IMR-90 (cell line): ENCODE measurements at regions not wholly inside any gene's neighbourhood (a gene's known extent, or its start where the extent isn't known, plus 50 kb on each side); places are given as distances from the start of the nearest gene placed in this dataset.

Experiments used
- ATAC-seq: fragments of 200-7000 bp; cut with Tn5 transposase; 2 replicates; pipeline ENCODE4 v1.9.1; 2020; ENCODE audit warnings: low read depth, mild to moderate bottlenecking, moderate library complexity
- BruUV-seq: library from RNA; stranded (reverse); fragments of 400-500 nt; replicated peaks from 2 replicates; lab custom pipeline; 2021; lab: Mats Ljungman, UMichigan
- CTCF ChIA-PET: fragments of 300-600 bp; formaldehyde crosslinking; extraction: SDS; loops from one replicate; lab custom pipeline; 2021; ENCODE audit warnings: antibody characterized with exemption; lab: Yijun Ruan, JAX
- POLR2A ChIA-PET: fragments of 300-600 bp; sonication (Branson Sonifier 250); formaldehyde crosslinking; loops from one replicate; lab custom pipeline; 2022; ENCODE audit warnings: antibody characterized with exemption; ENCODE audit not compliant: unreplicated experiment; lab: Charles Lee
- DNase-seq: peaks from one replicate; pipeline ENCODE4 v3.0.0; 2013
- H2AFZ ChIP-seq: replicated peaks from 2 replicates; pipeline ENCODE3; 2013; ENCODE audit warnings: low read length, mild to moderate bottlenecking; ENCODE audit not compliant: poor library complexity
- H2AK5ac ChIP-seq: 2 replicates; pipeline ENCODE4 v1.6.1; 2013; ENCODE audit warnings: low read depth, low read length, inconsistent platforms
- H2AK9ac ChIP-seq: replicated peaks from 2 replicates; pipeline ENCODE3; 2013; ENCODE audit warnings: mild to moderate bottlenecking, low read depth, low read length, moderate library complexity; ENCODE audit not compliant: poor library complexity
- H2BK120ac ChIP-seq: 2 replicates; pipeline ENCODE4 v1.6.1; 2013; ENCODE audit warnings: low read depth, low read length, inconsistent platforms
- H2BK15ac ChIP-seq: 3 replicates; pipeline ENCODE4 v1.6.1; 2013; ENCODE audit warnings: low read depth, low read length, inconsistent platforms
- H2BK20ac ChIP-seq: 2 replicates; pipeline ENCODE4 v1.6.1; 2013; ENCODE audit warnings: low read depth, mild to moderate bottlenecking, inconsistent platforms, low read length, moderate library complexity
- H2BK5ac ChIP-seq: 2 replicates; pipeline ENCODE4 v1.6.1; 2013; ENCODE audit warnings: mild to moderate bottlenecking, low read depth, low read length, inconsistent platforms; ENCODE audit not compliant: poor library complexity, severe bottlenecking
- H3K14ac ChIP-seq: replicated peaks from 2 replicates; pipeline ENCODE4 v1.6.1; 2013; ENCODE audit warnings: low read depth, low read length, inconsistent platforms
- H3K18ac ChIP-seq: 2 replicates; pipeline ENCODE4 v1.6.1; 2013; ENCODE audit warnings: low read depth, low read length, control low read depth
- H3K23ac ChIP-seq: 2 replicates; pipeline ENCODE4 v1.6.1; 2013; ENCODE audit warnings: low read depth, low read length, inconsistent platforms
- H3K27ac ChIP-seq: 2 replicates; pipeline ENCODE4 v1.5.1; 2013; ENCODE audit warnings: mild to moderate bottlenecking, control low read depth, low read length; ENCODE audit not compliant: insufficient read depth
- H3K27me3 ChIP-seq: 2 replicates; pipeline ENCODE4 v1.6.1; 2013; ENCODE audit warnings: low read length; ENCODE audit not compliant: control insufficient read depth, insufficient read depth
- H3K36me3 ChIP-seq: 2 replicates; pipeline ENCODE4 v1.6.1; 2013; ENCODE audit warnings: low read length, mixed read lengths; ENCODE audit not compliant: control insufficient read depth, insufficient read depth
- H3K4ac ChIP-seq: 2 replicates; pipeline ENCODE4 v1.6.1; 2013; ENCODE audit warnings: low read depth, low read length, inconsistent platforms
- H3K4me1 ChIP-seq: 2 replicates; pipeline ENCODE4 v1.6.1; 2013; ENCODE audit warnings: low read length, mixed read lengths; ENCODE audit not compliant: control insufficient read depth, insufficient read depth
- H3K4me2 ChIP-seq: 2 replicates; pipeline ENCODE4 v1.6.1; 2013; ENCODE audit warnings: low read depth, mild to moderate bottlenecking, control low read depth, low read length, moderate library complexity
- H3K4me3 ChIP-seq: 2 replicates; pipeline ENCODE4 v1.5.1; 2013; ENCODE audit warnings: low read depth, mild to moderate bottlenecking, control low read depth, low read length, moderate library complexity; ENCODE audit not compliant: insufficient read depth
- H3K56ac ChIP-seq: 2 replicates; pipeline ENCODE4 v1.6.1; 2013; ENCODE audit warnings: low read length, inconsistent platforms; ENCODE audit not compliant: insufficient read depth; ENCODE audit errors: extremely low read depth
- H3K79me1 ChIP-seq, 2 experiments: 2 replicates each; pipeline ENCODE4 v1.6.1; 2013; ENCODE audit warnings: low read length in 2 of 2, inconsistent platforms in 1 of 2, low read depth in 1 of 2
- H3K9ac ChIP-seq: 2 replicates; pipeline ENCODE4 v1.6.1; 2013; ENCODE audit warnings: low read depth, low read length, control low read depth
- H3K9me1 ChIP-seq: 2 replicates; pipeline ENCODE4 v1.6.1; 2013; ENCODE audit warnings: low read length, inconsistent platforms; ENCODE audit not compliant: insufficient read depth
- H3K9me3 ChIP-seq: 2 replicates; pipeline ENCODE4 v1.6.1; 2013; ENCODE audit warnings: low read length; ENCODE audit not compliant: control insufficient read depth, insufficient read depth
- H4K20me1 ChIP-seq: 2 replicates; pipeline ENCODE4 v1.6.1; 2013; ENCODE audit warnings: low read length, inconsistent platforms; ENCODE audit not compliant: insufficient read depth
- H4K5ac ChIP-seq: 2 replicates; pipeline ENCODE4 v1.6.1; 2013; ENCODE audit warnings: mild to moderate bottlenecking, low read depth, low read length, control low read depth
- H4K8ac ChIP-seq, 2 experiments: 2 replicates each; pipeline ENCODE4 v1.6.1; 2013; ENCODE audit warnings: low read depth in 2 of 2, low read length in 2 of 2, control low read depth in 1 of 2, inconsistent platforms in 1 of 2
- H4K91ac ChIP-seq: 2 replicates; pipeline ENCODE4 v1.6.1; 2013; ENCODE audit warnings: low read depth, low read length, inconsistent platforms; ENCODE audit not compliant: insufficient read depth
- BHLHE40 ChIP-seq: fragments of 150-350 bp; IDR thresholded peaks from 2 replicates; pipeline ENCODE4 v1.6.1; 2016; ENCODE audit warnings: mild to moderate bottlenecking, low read depth, low read length
- CHD1 ChIP-seq: IDR thresholded peaks from 2 replicates; pipeline ENCODE4 v1.6.1; 2012; ENCODE audit warnings: low read depth, low read length, improper control_type of control experiment
- MAFK ChIP-seq: IDR thresholded peaks from 2 replicates; pipeline ENCODE4 v1.6.1; 2012; ENCODE audit warnings: low read depth, low read length, improper control_type of control experiment
- MAZ ChIP-seq: IDR thresholded peaks from 2 replicates; pipeline ENCODE4 v1.6.1; 2012; ENCODE audit warnings: low read depth, mild to moderate bottlenecking, low read length, improper control_type of control experiment, moderate library complexity, borderline replicate concordance
- MXI1 ChIP-seq: IDR thresholded peaks from 2 replicates; pipeline ENCODE4 v1.6.1; 2012; ENCODE audit warnings: low read depth, mild to moderate bottlenecking, low read length, moderate library complexity, borderline replicate concordance
- NFE2L2 ChIP-seq: fragments of 150-350 bp; IDR thresholded peaks from 2 replicates; pipeline ENCODE4 v1.6.1; 2016; ENCODE audit warnings: low read depth, mild to moderate bottlenecking, low read length
- POLR2A ChIP-seq: IDR thresholded peaks from 2 replicates; pipeline ENCODE4 v1.6.1; 2012; ENCODE audit warnings: mild to moderate bottlenecking, low read depth, low read length
- RAD21 ChIP-seq: IDR thresholded peaks from 2 replicates; pipeline ENCODE4 v1.6.1; 2012; ENCODE audit warnings: low read length, improper control_type of control experiment
- RCOR1 ChIP-seq: IDR thresholded peaks from 2 replicates; pipeline ENCODE4 v1.6.1; 2012; ENCODE audit warnings: mild to moderate bottlenecking, low read length, improper control_type of control experiment; ENCODE audit not compliant: insufficient replicate concordance
- RFX5 ChIP-seq: IDR thresholded peaks from 2 replicates; pipeline ENCODE4 v1.8.0; 2012; ENCODE audit warnings: low read depth, mild to moderate bottlenecking, low read length, moderate library complexity
- SMC3 ChIP-seq: fragments of 150-350 bp; IDR thresholded peaks from 2 replicates; pipeline ENCODE4 v1.6.1; 2016; ENCODE audit warnings: low read depth, mild to moderate bottlenecking, antibody characterized with exemption, low read length, moderate library complexity
- USF2 ChIP-seq: fragments of 150-350 bp; IDR thresholded peaks from 2 replicates; pipeline ENCODE4 v1.6.1; 2017; ENCODE audit warnings: mild to moderate bottlenecking, antibody characterized with exemption, low read length, low read depth
- WGBS, 2 experiments: methylation state at CpG; one replicate each; pipeline versions ENCODE4 v1.1.5 to v1.1.7; 2013; ENCODE audit warnings: missing lambda C conversion rate in 2 of 2; ENCODE audit not compliant: insufficient read length in 1 of 2; ENCODE audit errors: extremely low coverage in 2 of 2; 5-methylcytosine and 5-hydroxymethylcytosine counted together
- dilution Hi-C: fragments of 300-500 bp; cut with HindIII; formaldehyde crosslinking; loops from one replicate; pipeline ENCODE4 v1.14.3; 2018; ENCODE audit warnings: low sequenced_read_pairs; ENCODE audit not compliant: unreplicated experiment
- in situ Hi-C: fragments of 300-500 bp; cut with MboI; formaldehyde crosslinking; loops from 3 replicates; pipeline ENCODE4 v1.14.3; 2019; ENCODE audit warnings: low sequenced_read_pairs, inconsistent platforms, mixed read lengths
- intact Hi-C: fragments of 100-400 bp; cut with micrococcal nuclease; formaldehyde crosslinking; loops from 2 replicates; pipeline ENCODE4 v1.10.0; 2022
- TF ChIP-seq, protein P1 (sequence below): fragments of 150-350 bp; IDR thresholded peaks from 2 replicates; pipeline ENCODE4 v1.6.1; 2016; ENCODE audit warnings: low read depth, mild to moderate bottlenecking, low read length, moderate library complexity, borderline replicate concordance

DNA sequence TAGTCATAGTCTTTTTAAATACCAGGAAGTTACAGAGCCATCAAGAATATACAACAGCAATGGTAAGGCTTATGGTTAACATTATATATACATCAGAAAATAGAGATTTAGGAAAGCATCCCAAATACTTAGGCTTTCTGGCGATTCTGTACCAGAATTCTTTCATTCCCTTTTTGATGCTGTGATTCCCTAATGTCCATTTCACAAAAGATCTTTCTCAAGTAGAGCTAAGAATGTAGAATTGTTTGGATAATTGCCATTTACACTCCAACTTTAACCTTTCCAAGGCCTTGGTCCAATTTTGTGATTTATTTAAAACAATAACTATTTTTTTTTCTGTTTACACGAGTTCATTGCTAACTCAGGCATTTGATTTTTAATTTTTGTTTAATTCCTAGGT, 422.2 kb downstream of the MTX2 start:
- Histone ChIP-seq H2BK5ac (no peak overlapping the region), H4K8ac (no peak overlapping the region), H3K56ac (no peak overlapping the region), H3K79me1 (no peaks in the 10 kb centered on the region), H4K91ac (no peak overlapping the region), H2AK5ac (no peak overlapping the region), H2BK120ac (no peak overlapping the region), H3K27ac (no peak overlapping the region), H3K23ac (no peak overlapping the region), H4K20me1 (no peaks in the 10 kb centered on the region), H3K4ac (no peak overlapping the region), H3K18ac (no peak overlapping the region), H3K4me1 (no peaks in the 10 kb centered on the region), H3K9me3 (no peaks in the 10 kb centered on the region), H3K9ac (no peak overlapping the region), H2AFZ (no peak overlapping the region), H2AK9ac (no peak overlapping the region), H3K14ac (no peak overlapping the region), H3K36me3 (no peaks in the 10 kb centered on the region), H3K4me3 (no peak overlapping the region), H3K9me1 (no peaks in the 10 kb centered on the region), H2BK15ac (no peak overlapping the region), H4K5ac (no peak overlapping the region), H3K27me3 (no peaks in the 10 kb centered on the region), H3K4me2 (no peak overlapping the region), H2BK20ac (no peak overlapping the region)
- POLR2A ChIA-PET = no interaction called here
- dilution Hi-C loops = no loop called here
- in situ Hi-C loops = no loop called here
- DNase-seq (no peak), ATAC-seq (no peak)
- CTCF ChIA-PET = no interaction called here
- no peak for TF ChIP-seq POLR2A
- TF ChIP-seq MXI1 = no peak
- TF ChIP-seq BHLHE40 = no peak
- no peak for TF ChIP-seq USF2
- TF ChIP-seq, protein P1, sequence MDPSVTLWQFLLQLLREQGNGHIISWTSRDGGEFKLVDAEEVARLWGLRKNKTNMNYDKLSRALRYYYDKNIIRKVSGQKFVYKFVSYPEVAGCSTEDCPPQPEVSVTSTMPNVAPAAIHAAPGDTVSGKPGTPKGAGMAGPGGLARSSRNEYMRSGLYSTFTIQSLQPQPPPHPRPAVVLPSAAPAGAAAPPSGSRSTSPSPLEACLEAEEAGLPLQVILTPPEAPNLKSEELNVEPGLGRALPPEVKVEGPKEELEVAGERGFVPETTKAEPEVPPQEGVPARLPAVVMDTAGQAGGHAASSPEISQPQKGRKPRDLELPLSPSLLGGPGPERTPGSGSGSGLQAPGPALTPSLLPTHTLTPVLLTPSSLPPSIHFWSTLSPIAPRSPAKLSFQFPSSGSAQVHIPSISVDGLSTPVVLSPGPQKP = no peak
- TF ChIP-seq CHD1 = no peak
- TF ChIP-seq NFE2L2 = no peak
- no peak for TF ChIP-seq MAFK
- no peak for TF ChIP-seq RFX5
- no peak for TF ChIP-seq MAZ
- TF ChIP-seq RCOR1 = no peak
- TF ChIP-seq SMC3 = no peak
- no peak for TF ChIP-seq RAD21
- intact Hi-C loops = no loop called here
- BruUV-seq = no TSS peak
- WGBS, 2 experiments = no CpG with 5 or more reads among the region's 2 CpGs
